RWPE2 (cell line): ENCODE measurements at regions not wholly inside any gene's neighbourhood (a gene's known extent, or its start where the extent isn't known, plus 50 kb on each side); places are given as distances from the start of the nearest gene placed in this dataset.

Experiments
- ATAC-seq: fragments of 200-7000 bp; cut with Tn5 transposase; 3 replicates; pipeline ENCODE4 v1.9.1; 2021; ENCODE audit warnings: low read depth
- DNase-seq: peaks from one replicate; pipeline ENCODE4 v3.0.0-alpha.2; 2020; ENCODE audit warnings: low spot score
- H3K27ac ChIP-seq: fragments of 450-650 bp; 2 replicates; pipeline ENCODE4 v1.5.1; 2017; ENCODE audit warnings: mild to moderate bottlenecking; ENCODE audit not compliant: poor library complexity, severe bottlenecking
- H3K27me3 ChIP-seq: fragments of 250-450 bp; sonication (Bioruptor Pico); 2 replicates; pipeline ENCODE4 v1.5.1; 2021; ENCODE audit warnings: mild to moderate bottlenecking, moderate library complexity; ENCODE audit not compliant: insufficient read depth, poor library complexity, severe bottlenecking
- H3K36me3 ChIP-seq: fragments of 250-450 bp; sonication (Bioruptor Pico); 2 replicates; pipeline ENCODE4 v1.5.1; 2020; ENCODE audit warnings: low read depth, mild to moderate bottlenecking, moderate library complexity
- H3K4me1 ChIP-seq: fragments of 250-450 bp; sonication (Bioruptor Pico); 2 replicates; pipeline ENCODE4 v1.5.1; 2021; ENCODE audit warnings: mild to moderate bottlenecking, moderate library complexity; ENCODE audit not compliant: insufficient read depth, poor library complexity, severe bottlenecking
- H3K4me3 ChIP-seq: fragments of 250-450 bp; sonication (Bioruptor Pico); 2 replicates; pipeline ENCODE4 v1.5.1; 2021; ENCODE audit warnings: mild to moderate bottlenecking, moderate library complexity; ENCODE audit not compliant: severe bottlenecking
- H3K9me3 ChIP-seq: fragments of 250-450 bp; sonication (Bioruptor Pico); 2 replicates; pipeline ENCODE4 v1.5.1; 2021; ENCODE audit warnings: mild to moderate bottlenecking, moderate library complexity; ENCODE audit not compliant: severe bottlenecking
- CTCF ChIP-seq: fragments of 450-650 bp; IDR thresholded peaks from one replicate; pipeline ENCODE4 v1.5.1; 2017; ENCODE audit warnings: mild to moderate bottlenecking, moderate library complexity; ENCODE audit not compliant: poor library complexity, severe bottlenecking

- Histone ChIP-seq H3K9me3 (no peaks in the 10 kb centered on the region), H3K27me3 (no peaks in the 10 kb centered on the region), H3K27ac (no peak overlapping the region), H3K4me3 (no peak overlapping the region), H3K4me1 (no peaks in the 10 kb centered on the region), H3K36me3 (no peaks in the 10 kb centered on the region)
- no peak for TF ChIP-seq CTCF
- ATAC-seq (no peak), DNase-seq (no peak)
Observed at GRCh38 chr6:97656236-97656635, 373.2 kb upstream of the MMS22L start.

GRCh38 chr6:97656706-97657350 is 373.8 kb upstream of the MMS22L start:
- ATAC-seq (no peak), DNase-seq (no peak)
- Histone ChIP-seq H3K4me3 (no peak overlapping the region), H3K27me3 (no peaks in the 10 kb centered on the region), H3K36me3 (no peaks in the 10 kb centered on the region), H3K4me1 (no peaks in the 10 kb centered on the region), H3K27ac (no peak overlapping the region), H3K9me3 (no peaks in the 10 kb centered on the region)
- TF ChIP-seq CTCF = no peak

- no peaks in the 10 kb centered on the region for H3K36me3 ChIP-seq
- no peaks in the 10 kb centered on the region for H3K4me1 ChIP-seq
- no peak for ATAC-seq
- no peak for TF ChIP-seq CTCF
- no peaks in the 10 kb centered on the region for H3K9me3 ChIP-seq
- no peak for DNase-seq
- no peak overlapping the region for H3K4me3 ChIP-seq
- no peaks in the 10 kb centered on the region for H3K27me3 ChIP-seq
- H3K27ac ChIP-seq = no peak overlapping the region
Observed at GRCh38 chr6:97658090-97658489, 375.1 kb upstream of the MMS22L start.

GRCh38 chr6:97663252-97663651 is 380.2 kb upstream of the MMS22L start:
- H3K9me3 ChIP-seq = no peaks in the 10 kb centered on the region
- no peaks in the 10 kb centered on the region for H3K4me1 ChIP-seq
- no peak overlapping the region for H3K4me3 ChIP-seq
- DNase-seq (no peak), ATAC-seq (0 out of 3 replicates have a peak, but pooled peaks have one; percentile 35)
- no peak for TF ChIP-seq CTCF
- no peaks in the 10 kb centered on the region for H3K36me3 ChIP-seq
- no peaks in the 10 kb centered on the region for H3K27me3 ChIP-seq
- no peak overlapping the region for H3K27ac ChIP-seq

GRCh38 chr6:97665446-97665845 is 382.4 kb upstream of the MMS22L start:
- TF ChIP-seq CTCF = no peak
- H3K4me1 ChIP-seq = no peaks in the 10 kb centered on the region

More at GRCh38 chr6:97665446-97665845, 382.4 kb upstream of the MMS22L start:
- Histone ChIP-seq H3K9me3 (no peaks in the 10 kb centered on the region), H3K27me3 (peaks cover 3% of the 10 kb centered on the region), H3K36me3 (no peaks in the 10 kb centered on the region), H3K4me3 (no peak overlapping the region), H3K27ac (no peak overlapping the region)
- DNase-seq = no peak
- ATAC-seq = no peak
